Smooth muscle cell (in vitro differentiated cells): ENCODE measurements at regions not wholly inside any gene's neighbourhood (a gene's known extent, or its start where the extent isn't known, plus 50 kb on each side); places are given as distances from the start of the nearest gene placed in this dataset.
"Not testable (repeated sequence)": the region's sequence is repeated elsewhere in the genome, so short reads cannot be mapped to it uniquely, and the experiment has no call there.

Experiments used
- DNase-seq: peaks from one replicate; lab custom pipeline; 2025; ENCODE audit not compliant: unreplicated experiment; lab: John Stamatoyannopoulos, UW
- H2AFZ ChIP-seq: fragments of 200-600 bp; sonication (generic); 2 replicates; pipeline ENCODE4 v1.6.0; 2016; ENCODE audit warnings: antibody characterized with exemption, low read depth, mild to moderate bottlenecking
- H3F3A ChIP-seq: fragments of 200-600 bp; sonication (generic); 2 replicates; pipeline ENCODE4 v1.6.0; 2017; ENCODE audit warnings: antibody characterized with exemption, low read depth
- H3K27ac ChIP-seq: fragments of 200-600 bp; sonication (generic); 2 replicates; pipeline ENCODE4 v1.5.1; 2016; ENCODE audit warnings: low read depth, mild to moderate bottlenecking
- H3K27me3 ChIP-seq: fragments of 200-600 bp; sonication (generic); 2 replicates; pipeline ENCODE4 v1.6.1; 2016; ENCODE audit warnings: low read depth, mild to moderate bottlenecking
- H3K36me3 ChIP-seq: fragments of 200-600 bp; sonication (generic); 2 replicates; pipeline ENCODE4 v1.5.1; 2016; ENCODE audit warnings: low read depth
- H3K4me1 ChIP-seq: fragments of 200-600 bp; sonication (generic); 2 replicates; pipeline ENCODE4 v1.5.1; 2016; ENCODE audit warnings: low read depth
- H3K4me2 ChIP-seq: fragments of 200-600 bp; sonication (generic); 2 replicates; pipeline ENCODE4 v1.6.0; 2016; ENCODE audit warnings: mild to moderate bottlenecking
- H3K4me3 ChIP-seq: fragments of 200-600 bp; sonication (generic); 2 replicates; pipeline ENCODE4 v1.5.1; 2016; ENCODE audit warnings: mild to moderate bottlenecking
- H3K79me2 ChIP-seq: fragments of 200-600 bp; sonication (generic); 2 replicates; pipeline ENCODE4 v1.6.0; 2016; ENCODE audit warnings: low read depth, mild to moderate bottlenecking
- H3K9ac ChIP-seq: fragments of 200-600 bp; sonication (generic); 2 replicates; pipeline ENCODE4 v1.6.0; 2016; ENCODE audit warnings: low read depth
- H3K9me3 ChIP-seq: fragments of 200-600 bp; sonication (generic); replicated peaks from 2 replicates; pipeline ENCODE4 v1.5.1; 2016; ENCODE audit warnings: low read depth
- H4K20me1 ChIP-seq: fragments of 200-600 bp; sonication (generic); 2 replicates; pipeline ENCODE4 v1.6.0; 2016; ENCODE audit warnings: low read depth
- CTCF ChIP-seq: fragments of 200-600 bp; sonication (generic); IDR thresholded peaks from 2 replicates; pipeline ENCODE4 v1.5.1; 2017; ENCODE audit warnings: borderline replicate concordance, mild to moderate bottlenecking, antibody characterized with exemption; ENCODE audit not compliant: insufficient read depth, poor library complexity, severe bottlenecking
- WGBS: methylation state at CpG from one replicate; pipeline ENCODE4 v1.1.7; 2016; ENCODE audit warnings: low lambda C conversion rate; 5-methylcytosine and 5-hydroxymethylcytosine counted together

GRCh38 chr2:125318740-125319139 is 1293.7 kb downstream of the CNTNAP5 start:
- H3K27me3 ChIP-seq: no peaks in the 10 kb centered on the region
- no peaks in the 10 kb centered on the region for H4K20me1 ChIP-seq
- no peaks in the 10 kb centered on the region for H3K9me3 ChIP-seq
- no peak for DNase-seq
- no peak overlapping the region for H3K4me3 ChIP-seq
- H3F3A ChIP-seq: no peaks in the 10 kb centered on the region
- H2AFZ ChIP-seq: no peak overlapping the region
- no peak overlapping the region for H3K27ac ChIP-seq
- H3K79me2 ChIP-seq: no peaks in the 10 kb centered on the region
- H3K4me1 ChIP-seq: no peaks in the 10 kb centered on the region
- WGBS: 92% methylated on average over 2 of the region's 2 CpGs
- H3K4me2 ChIP-seq: no peak overlapping the region
- TF ChIP-seq CTCF: no peak
- H3K9ac ChIP-seq: no peak overlapping the region
- H3K36me3 ChIP-seq: no peaks in the 10 kb centered on the region

GRCh38 chr2:125324273-125324672 is 1299.2 kb downstream of the CNTNAP5 start:
- Histone ChIP-seq H4K20me1 (no peaks in the 10 kb centered on the region), H3K4me2 (no peak overlapping the region), H3K79me2 (no peaks in the 10 kb centered on the region), H3K4me1 (no peaks in the 10 kb centered on the region), H3K9me3 (no peaks in the 10 kb centered on the region), H3K4me3 (no peak overlapping the region), H3K9ac (no peak overlapping the region), H2AFZ (no peak overlapping the region), H3F3A (no peaks in the 10 kb centered on the region), H3K36me3 (no peaks in the 10 kb centered on the region), H3K27ac (no peak overlapping the region), H3K27me3 (no peaks in the 10 kb centered on the region)
- no peak for TF ChIP-seq CTCF
- no peak for DNase-seq

GRCh38 chr2:125330133-125330532 is 1305.0 kb downstream of the CNTNAP5 start:
- no peaks in the 10 kb centered on the region for H3K27me3 ChIP-seq
- no peak overlapping the region for H3K4me2 ChIP-seq
- no peak overlapping the region for H3K4me3 ChIP-seq
- H3K9me3 ChIP-seq: no peaks in the 10 kb centered on the region
- H3K4me1 ChIP-seq: no peaks in the 10 kb centered on the region
- H2AFZ ChIP-seq: no peak overlapping the region
- DNase-seq: no peak
- no peaks in the 10 kb centered on the region for H3F3A ChIP-seq
- H3K9ac ChIP-seq: no peak overlapping the region
- H3K36me3 ChIP-seq: no peaks in the 10 kb centered on the region
- H4K20me1 ChIP-seq: no peaks in the 10 kb centered on the region
- H3K27ac ChIP-seq: no peak overlapping the region
- H3K79me2 ChIP-seq: no peaks in the 10 kb centered on the region
- no peak for TF ChIP-seq CTCF

GRCh38 chr2:125341353-125341752 is 1314.6 kb upstream of the GYPC start:
- DNase-seq: no peak

GRCh38 chr2:125353542-125353941 is 1302.4 kb upstream of the GYPC start:
- H3K27ac ChIP-seq, H3K27me3 ChIP-seq, H4K20me1 ChIP-seq, H3K4me1 ChIP-seq, H3K9me3 ChIP-seq, H3K4me3 ChIP-seq, DNase-seq, H3K36me3 ChIP-seq, H2AFZ ChIP-seq, H3K9ac ChIP-seq, H3K79me2 ChIP-seq, H3F3A ChIP-seq, H3K4me2 ChIP-seq: not testable (repeated sequence)
- WGBS: 95% methylated on average over 12 of the region's 12 CpGs

More at GRCh38 chr2:125341353-125341752, 1314.6 kb upstream of the GYPC start:
- no peaks in the 10 kb centered on the region for H4K20me1 ChIP-seq
- no peak overlapping the region for H3K27ac ChIP-seq
- H3K36me3 ChIP-seq: no peaks in the 10 kb centered on the region
- WGBS: 90% methylated on average over 5 of the region's 5 CpGs
- no peak for TF ChIP-seq CTCF
- H3K79me2 ChIP-seq: no peaks in the 10 kb centered on the region
- no peak overlapping the region for H3K4me3 ChIP-seq
- H2AFZ ChIP-seq: no peak overlapping the region
- no peaks in the 10 kb centered on the region for H3F3A ChIP-seq
- H3K9ac ChIP-seq: no peak overlapping the region
- no peaks in the 10 kb centered on the region for H3K4me1 ChIP-seq
- H3K27me3 ChIP-seq: no peaks in the 10 kb centered on the region
- H3K9me3 ChIP-seq: no peaks in the 10 kb centered on the region
- H3K4me2 ChIP-seq: no peak overlapping the region
